ENCODE measurements at regions not wholly inside any gene's neighbourhood (a gene's known extent, or its start where the extent isn't known, plus 50 kb on each side); places are given as distances from the start of the nearest gene placed in this dataset.
"Not testable (repeated sequence)": the region's sequence is repeated elsewhere in the genome, so short reads cannot be mapped to it uniquely, and the experiment has no call there.

DNA sequence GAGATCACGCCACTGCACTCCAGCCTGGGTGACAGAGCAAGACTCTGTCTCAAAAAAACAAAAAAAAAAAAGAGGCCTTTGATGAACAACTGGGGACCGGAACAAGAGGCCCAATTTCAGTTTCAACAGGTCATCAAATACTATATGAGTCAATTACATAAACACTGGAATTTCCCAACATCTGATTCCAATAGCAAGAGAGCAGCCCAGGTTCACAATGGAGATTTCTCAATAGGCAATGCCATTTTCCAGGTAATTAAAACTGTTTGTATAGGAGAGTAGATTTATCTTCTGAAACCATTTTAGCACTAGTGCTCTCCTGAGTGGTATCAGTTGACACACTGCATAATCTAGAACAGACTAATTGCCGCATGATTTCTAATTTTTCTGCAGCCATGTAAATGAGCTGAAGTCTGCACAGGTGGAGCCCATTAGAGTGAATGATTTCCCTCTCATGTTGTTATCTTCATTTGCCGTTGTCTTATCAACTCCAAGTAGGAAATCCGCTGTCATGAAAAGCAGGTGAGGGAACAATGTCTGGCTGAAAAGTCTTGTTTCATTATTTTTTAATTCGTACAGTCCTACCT lies 264.1 kb upstream of the MEIS1 start:
- no peak for DNase-seq

DNA sequence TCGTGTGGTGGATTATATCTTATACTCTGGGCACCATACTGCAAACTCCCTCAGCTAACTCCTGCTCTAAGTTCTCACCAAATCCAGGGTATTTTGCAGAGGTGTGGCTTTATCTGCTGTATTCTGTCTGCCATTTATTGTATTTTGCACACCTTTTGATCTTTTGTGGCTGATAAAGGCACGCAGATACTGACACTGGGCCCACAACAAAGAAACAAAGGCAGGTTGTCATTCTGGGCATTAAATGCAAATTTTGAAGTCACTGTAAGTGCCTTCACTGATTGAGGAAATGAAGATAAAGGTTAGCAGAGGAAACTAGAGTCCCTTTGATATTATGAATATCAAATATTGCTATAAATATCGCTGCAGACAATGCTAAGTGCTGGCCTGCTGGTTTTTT lies 265.8 kb upstream of the MEIS1 start:
- DNase-seq = no peak

- no peak for DNase-seq
Measured at GRCh38 chr2:66164470-66164869, 270.5 kb upstream of the MEIS1 start.

DNA sequence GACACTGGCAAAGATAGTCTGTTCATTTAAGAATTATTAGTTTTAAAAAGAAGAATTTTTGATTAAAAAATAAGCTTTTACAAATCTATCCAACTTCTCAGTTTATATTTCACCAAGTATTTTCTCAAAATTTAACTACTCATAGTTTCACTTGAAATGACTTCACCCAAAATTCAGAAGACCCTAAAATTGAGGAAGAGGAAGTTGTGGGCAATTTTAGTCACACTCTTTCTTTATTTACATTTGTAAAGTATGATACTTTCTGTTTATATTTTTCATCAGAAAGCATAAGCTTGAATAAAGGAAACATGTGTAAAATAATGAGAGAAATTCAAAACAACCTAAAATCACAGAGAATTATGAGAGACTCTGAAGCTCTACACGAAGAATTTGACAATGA lies 278.8 kb upstream of the MEIS1 start:
- no peak for DNase-seq

GRCh38 chr2:66153941-66154340 lies 281.0 kb upstream of the MEIS1 start:
- no peak for DNase-seq

DNA sequence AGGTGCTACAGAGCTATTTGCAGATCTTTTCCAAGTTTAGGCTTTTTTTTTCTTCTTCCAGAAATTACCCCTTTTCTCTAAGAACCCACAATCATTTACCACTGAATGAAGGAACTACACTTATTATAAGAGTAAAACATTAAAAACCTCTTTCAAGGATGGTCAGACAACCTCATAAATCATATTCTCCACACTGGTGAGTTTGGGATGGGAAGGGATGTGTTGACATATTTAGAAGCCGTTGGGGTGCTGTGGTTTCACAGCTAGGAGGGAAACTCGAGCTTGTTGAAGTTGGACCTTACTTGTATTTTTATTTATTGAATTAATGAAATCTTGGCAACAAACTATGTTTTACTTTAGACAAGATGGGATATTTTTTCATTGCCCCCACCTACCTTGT lies 289.4 kb upstream of the MEIS1 start:
- DNase-seq = no peak

DNA sequence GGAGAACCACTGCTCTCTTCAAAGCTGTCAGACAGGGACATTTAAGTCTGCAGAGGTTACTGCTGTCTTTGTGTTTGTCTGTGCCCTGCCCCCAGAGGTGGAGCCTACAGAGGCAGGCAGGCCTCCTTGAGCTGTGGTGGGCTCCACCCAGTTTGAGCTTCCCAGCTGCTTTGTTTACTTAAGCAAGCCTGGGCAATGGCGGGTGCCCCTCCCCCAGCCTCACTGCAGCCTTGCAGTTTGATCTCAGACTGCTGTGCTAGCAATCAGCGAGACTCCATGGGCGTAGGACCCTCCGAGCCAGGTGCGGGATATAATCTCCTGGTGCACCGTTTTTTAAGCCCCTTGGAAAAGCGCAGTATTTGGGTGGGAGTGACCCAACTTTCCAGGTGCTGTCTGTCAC lies 290.6 kb upstream of the MEIS1 start:
- DNase-seq = not testable (repeated sequence)

- no peak for DNase-seq
Measured at GRCh38 chr2:66137606-66138130, 297.3 kb upstream of the MEIS1 start.

DNA sequence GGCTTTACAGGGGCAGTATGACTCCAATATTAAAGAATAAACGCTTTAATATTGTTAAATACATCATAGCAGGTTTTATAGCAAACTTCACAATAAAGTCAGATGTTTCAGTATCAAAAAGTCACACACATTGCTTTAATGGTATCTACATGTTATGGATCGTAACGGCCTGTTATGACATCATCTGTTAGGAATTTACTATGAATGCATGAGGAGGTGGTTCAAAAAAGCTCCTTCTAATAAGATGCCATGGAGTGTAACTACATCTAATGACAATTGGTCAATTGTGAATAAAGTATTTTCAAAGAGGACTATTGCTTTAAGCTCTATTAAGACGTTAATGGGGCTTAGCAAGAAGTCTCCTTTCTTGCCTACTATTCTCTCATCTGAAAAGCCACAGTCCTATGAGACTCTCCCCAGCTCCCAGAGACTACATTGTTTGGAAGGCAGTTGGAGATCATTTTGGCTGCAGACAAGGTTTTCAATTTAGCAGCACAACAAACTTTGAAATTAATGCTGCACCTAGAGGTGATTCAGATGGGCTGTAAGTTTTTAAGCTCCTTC lies 300.7 kb upstream of the MEIS1 start:
- no peak for DNase-seq

DNA sequence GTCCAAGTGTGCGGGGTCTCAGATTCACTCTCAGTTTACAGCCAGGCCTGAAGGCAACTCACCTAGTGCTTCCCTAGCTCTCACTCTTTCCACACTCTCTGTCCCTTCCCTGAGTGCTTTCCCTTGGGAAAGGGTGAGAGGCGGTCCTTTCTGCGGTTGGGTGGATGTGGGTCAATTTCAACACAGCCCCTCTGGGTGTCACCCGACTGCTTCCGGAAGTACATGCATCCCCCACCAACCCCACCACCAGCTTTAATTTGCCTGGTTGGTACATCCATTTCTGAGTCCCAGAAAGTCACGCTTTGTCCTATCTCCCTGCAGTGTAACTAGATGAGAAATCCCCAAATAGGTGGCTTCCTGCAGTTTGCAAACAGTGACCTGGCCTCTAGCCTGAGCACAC lies 307.3 kb upstream of the MEIS1 start:
- DNase-seq = no peak

- DNase-seq = no peak
Measured at GRCh38 chr2:66127061-66127460, 307.9 kb upstream of the MEIS1 start.

- no peak for DNase-seq
Measured at GRCh38 chr2:66125951-66126350, 309.0 kb upstream of the MEIS1 start.

GRCh38 chr2:66122516-66122915 lies 312.4 kb upstream of the MEIS1 start:
- DNase-seq = no peak

GRCh38 chr2:66121946-66122345 lies 313.0 kb upstream of the MEIS1 start:
- no peak for DNase-seq

- no peak for DNase-seq
Measured at GRCh38 chr2:66113988-66114625, 320.8 kb upstream of the MEIS1 start.

GRCh38 chr2:66111706-66112105 lies 323.2 kb upstream of the MEIS1 start:
- no peak for DNase-seq

GRCh38 chr2:66110608-66111007 lies 324.3 kb upstream of the MEIS1 start:
- no peak for DNase-seq

DNA sequence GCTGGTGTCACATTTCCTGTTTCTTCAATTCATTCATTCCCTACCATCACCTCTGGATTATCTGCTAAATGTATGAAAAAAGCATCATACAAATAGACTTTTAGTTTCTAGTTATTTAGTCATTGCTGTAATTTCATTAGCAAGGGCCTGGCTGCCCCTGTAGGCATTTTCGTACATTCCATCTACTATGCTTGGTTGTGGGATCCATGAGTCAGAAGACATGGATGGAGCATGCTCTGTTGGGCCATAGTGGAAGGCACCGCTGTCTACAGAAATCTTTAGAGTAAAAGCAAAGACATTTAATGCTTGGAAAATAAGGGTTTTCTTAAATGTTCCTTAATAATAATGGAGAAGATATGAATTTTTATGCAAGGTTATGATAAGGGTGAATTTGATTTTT lies 324.8 kb upstream of the MEIS1 start:
- DNase-seq = no peak

DNA sequence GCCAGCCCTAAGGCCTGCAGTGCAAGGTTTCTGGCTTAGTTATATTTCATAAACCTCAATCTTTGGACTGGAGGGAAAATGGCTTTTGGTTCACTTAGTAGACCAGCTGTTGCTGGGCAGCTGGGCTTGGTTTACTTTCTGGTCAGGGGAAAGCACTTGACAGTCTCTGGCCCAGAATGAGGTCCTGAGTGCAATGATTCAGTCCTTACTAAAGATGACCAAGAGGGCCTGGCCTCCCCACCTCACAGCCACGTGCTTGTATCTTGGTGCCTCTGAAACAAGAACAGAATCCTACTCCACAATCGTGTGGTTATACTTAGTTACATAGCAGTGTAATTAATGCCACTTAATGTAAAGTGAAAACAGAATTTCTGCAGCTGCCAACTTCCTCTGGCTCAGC lies 325.5 kb upstream of the MEIS1 start:
- DNase-seq = no peak

GRCh38 chr2:66105066-66105753 lies 329.7 kb upstream of the MEIS1 start:
- no peak for DNase-seq

- DNase-seq = no peak
Measured at GRCh38 chr2:66103581-66103980, 331.3 kb upstream of the MEIS1 start.

GRCh38 chr2:66101206-66101605 lies 333.7 kb upstream of the MEIS1 start:
- DNase-seq = no peak

- no peak for DNase-seq
Measured at GRCh38 chr2:66095820-66096345, 339.0 kb upstream of the MEIS1 start.

DNA sequence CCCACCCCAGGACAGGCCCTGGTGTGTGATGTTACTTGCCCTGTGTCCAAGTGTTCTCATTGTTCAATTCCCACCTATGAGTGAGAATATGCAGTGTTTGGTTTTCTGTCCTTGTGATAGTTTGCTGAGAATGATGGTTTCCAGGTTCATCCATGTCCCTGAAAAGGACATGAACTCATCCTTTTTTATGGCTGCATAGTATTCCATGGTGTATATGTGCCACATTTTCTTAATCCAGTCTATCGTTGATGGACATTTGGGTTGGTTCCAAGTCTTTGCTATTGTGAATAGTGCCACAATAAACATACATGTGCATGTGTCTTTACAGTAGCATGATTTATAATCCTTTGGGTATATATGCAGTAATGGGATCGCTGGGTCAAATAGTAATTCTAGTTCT lies 340.2 kb upstream of the MEIS1 start:
- DNase-seq = not testable (repeated sequence)
